ENCODE measurements at regions not wholly inside any gene's neighbourhood (a gene's known extent, or its start where the extent isn't known, plus 50 kb on each side); places are given as distances from the start of the nearest gene placed in this dataset.

GRCh38 chr5:74055486-74056106 lies 429.6 kb downstream of the ARHGEF28 start:
- POLR2A ChIA-PET = no interaction called here
- Histone ChIP-seq H3K27me3 (ENCODE audit: control insufficient read depth in 2 of 2, insufficient read depth in 2 of 2, low read length in 2 of 2) (peaks cover 0 to 2% of the 10 kb centered on the region in 2 experiments), H2AFZ (ENCODE audit: low read depth, low read length) (no peak overlapping the region), H3K4me2 (ENCODE audit: insufficient read depth, low read length) (no peak overlapping the region), H3K4me3 (replicated peaks in 1 of 3; ENCODE audit: insufficient read depth in 1 of 3, low read depth in 1 of 3, low read length in 3 of 3) (no peak overlapping the region), H3K9ac (replicated peaks; ENCODE audit: extremely low read depth, insufficient read depth, low read length) (no peak overlapping the region), H3K9me3 (replicated peaks; ENCODE audit: control insufficient read depth, insufficient read depth, low read length) (no peaks in the 10 kb centered on the region), H3K79me2 (ENCODE audit: control insufficient read depth, insufficient read depth, low read length) (no peaks in the 10 kb centered on the region), H3K4me1 (ENCODE audit: control insufficient read depth, extremely low read depth, insufficient read depth, low read length) (no peaks in the 10 kb centered on the region), H4K20me1 (replicated peaks; ENCODE audit: control insufficient read depth, extremely low read depth, insufficient read depth, low read length) (no peaks in the 10 kb centered on the region), H3K27ac (ENCODE audit: insufficient read depth, low read depth, low read length) (no peak overlapping the region), H3K9me1 (replicated peaks; ENCODE audit: control insufficient read depth, extremely low read depth, insufficient read depth, low read length) (no peaks in the 10 kb centered on the region), H3K36me3 (ENCODE audit: control insufficient read depth in 2 of 2, extremely low read depth in 1 of 2, insufficient read depth in 2 of 2, low read length in 2 of 2) (no peaks in the 10 kb centered on the region)
- intact Hi-C loops (cut with micrococcal nuclease) (loop anchor here (2.0 to 5.0 kb wide), 3 partner anchors 71 to 587 kb away; no protein-coding TSS in a partner anchor), dilution Hi-C loops (cut with MboI; ENCODE audit: extremely low pct_ligation_motif_present, low sequenced_read_pairs) (no loop called here)
- DNase-seq (ENCODE audit: low read depth, low spot score) (peak; percentile 32), FAIRE-seq (no peak)
- BruUV-seq (replicated peaks) = no TSS peak
- TF ChIP-seq GATA2 (IDR thresholded peaks at IDR 0.05; ENCODE audit: insufficient read depth, insufficient read length, low read depth, low read length) = no peak
- CTCF ChIA-PET = interaction anchor here (0.9 to 1.8 kb wide), 8 partner anchors 9 to 588 kb away, joined by 3 to 9 read pairs (median 3); no protein-coding TSS in a partner anchor

GRCh38 chr5:74054641-74055421 lies 428.8 kb downstream of the ARHGEF28 start:
- Histone ChIP-seq H3K9me3 (replicated peaks; ENCODE audit: control insufficient read depth, insufficient read depth, low read length) (no peaks in the 10 kb centered on the region), H3K4me1 (ENCODE audit: control insufficient read depth, extremely low read depth, insufficient read depth, low read length) (no peaks in the 10 kb centered on the region), H3K9me1 (replicated peaks; ENCODE audit: control insufficient read depth, extremely low read depth, insufficient read depth, low read length) (no peaks in the 10 kb centered on the region), H3K4me3 (replicated peaks in 1 of 3; ENCODE audit: insufficient read depth in 1 of 3, low read depth in 1 of 3, low read length in 3 of 3) (no peak overlapping the region), H3K27me3 (ENCODE audit: control insufficient read depth in 2 of 2, insufficient read depth in 2 of 2, low read length in 2 of 2) (peaks cover 0 to 2% of the 10 kb centered on the region in 2 experiments), H3K79me2 (ENCODE audit: control insufficient read depth, insufficient read depth, low read length) (no peaks in the 10 kb centered on the region), H4K20me1 (replicated peaks; ENCODE audit: control insufficient read depth, extremely low read depth, insufficient read depth, low read length) (no peaks in the 10 kb centered on the region), H3K4me2 (ENCODE audit: insufficient read depth, low read length) (no peak overlapping the region), H3K9ac (replicated peaks; ENCODE audit: extremely low read depth, insufficient read depth, low read length) (no peak overlapping the region), H2AFZ (ENCODE audit: low read depth, low read length) (no peak overlapping the region), H3K27ac (ENCODE audit: insufficient read depth, low read depth, low read length) (no peak overlapping the region), H3K36me3 (ENCODE audit: control insufficient read depth in 2 of 2, extremely low read depth in 1 of 2, insufficient read depth in 2 of 2, low read length in 2 of 2) (no peaks in the 10 kb centered on the region)
- no peak for TF ChIP-seq MAX (IDR thresholded peaks at IDR 0.05; ENCODE audit: insufficient read depth, insufficient read length)
- TF ChIP-seq JUN (IDR thresholded peaks at IDR 0.05; ENCODE audit: borderline replicate concordance, insufficient read depth, insufficient read length, low read depth) = no peak
- no peak for TF ChIP-seq FOS (IDR thresholded peaks at IDR 0.05; ENCODE audit: borderline replicate concordance, insufficient read depth, low read length)
- no peak for TF ChIP-seq POLR2A (IDR thresholded peaks at IDR 0.05; ENCODE audit: low read depth, low read length)
- TF ChIP-seq CTCF (IDR thresholded peaks at IDR 0.05; ENCODE audit: extremely low read depth in 1 of 2, insufficient read depth in 1 of 2, low read depth in 1 of 2, low read length in 2 of 2) = no peak
- BruUV-seq (replicated peaks) = no TSS peak
- CTCF ChIA-PET = interaction anchor here (1.5 to 1.8 kb wide), 2 partner anchors 11 to 587 kb away, joined by 6 to 9 read pairs; no protein-coding TSS in a partner anchor
- POLR2A ChIA-PET = no interaction called here
- dilution Hi-C loops (cut with MboI; ENCODE audit: extremely low pct_ligation_motif_present, low sequenced_read_pairs) = no loop called here
- DNase-seq (ENCODE audit: low read depth, low spot score) (no peak), FAIRE-seq (peak; percentile 38)
- intact Hi-C loops (cut with micrococcal nuclease) = loop anchor here (5.0 kb wide), 1 partner anchor 147 kb away; no protein-coding TSS in a partner anchor

Measured in endothelial cell of umbilical vein (primary cell).